HG02588 (cell line): ENCODE measurements at regions not wholly inside any gene's neighbourhood (a gene's known extent, or its start where the extent isn't known, plus 50 kb on each side); places are given as distances from the start of the nearest gene placed in this dataset.

Experiments
- ATAC-seq: cut with Tn5 transposase; IDR thresholded peaks from one replicate; pipeline ENCODE4 v1.9.1; 2021; ENCODE audit warnings: mild to moderate bottlenecking, moderate library complexity; ENCODE audit not compliant: unreplicated experiment

DNA sequence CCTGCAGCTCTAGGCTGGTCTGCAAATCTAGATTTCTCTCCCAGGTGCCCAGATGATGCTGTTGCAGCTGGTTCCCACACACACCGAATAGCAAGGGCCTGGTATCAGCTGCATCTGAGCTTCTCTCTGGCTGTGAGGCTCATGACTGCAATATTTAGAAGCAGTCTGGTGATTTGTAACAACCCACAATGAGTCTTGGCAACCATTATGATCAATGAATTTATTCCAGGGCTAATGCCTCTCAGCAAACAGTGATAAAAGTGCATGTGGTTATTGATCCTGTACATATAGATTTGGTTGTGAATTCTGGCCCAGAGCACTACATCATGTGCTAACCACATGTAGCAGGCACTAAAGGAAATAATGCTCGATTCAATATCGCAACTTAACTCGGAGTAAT, 114.3 kb downstream of the ASCL4 start:
- ATAC-seq: no peak

GRCh38 chr12:107891967-107892366, 117.5 kb downstream of the ASCL4 start:
- ATAC-seq: no peak

GRCh38 chr12:107894589-107894988, 120.1 kb downstream of the ASCL4 start:
- ATAC-seq: no peak

- ATAC-seq: no peak
Measured at GRCh38 chr12:107895966-107896365, 121.5 kb downstream of the ASCL4 start.

GRCh38 chr12:107900588-107900987, 126.1 kb downstream of the ASCL4 start:
- no peak for ATAC-seq

DNA sequence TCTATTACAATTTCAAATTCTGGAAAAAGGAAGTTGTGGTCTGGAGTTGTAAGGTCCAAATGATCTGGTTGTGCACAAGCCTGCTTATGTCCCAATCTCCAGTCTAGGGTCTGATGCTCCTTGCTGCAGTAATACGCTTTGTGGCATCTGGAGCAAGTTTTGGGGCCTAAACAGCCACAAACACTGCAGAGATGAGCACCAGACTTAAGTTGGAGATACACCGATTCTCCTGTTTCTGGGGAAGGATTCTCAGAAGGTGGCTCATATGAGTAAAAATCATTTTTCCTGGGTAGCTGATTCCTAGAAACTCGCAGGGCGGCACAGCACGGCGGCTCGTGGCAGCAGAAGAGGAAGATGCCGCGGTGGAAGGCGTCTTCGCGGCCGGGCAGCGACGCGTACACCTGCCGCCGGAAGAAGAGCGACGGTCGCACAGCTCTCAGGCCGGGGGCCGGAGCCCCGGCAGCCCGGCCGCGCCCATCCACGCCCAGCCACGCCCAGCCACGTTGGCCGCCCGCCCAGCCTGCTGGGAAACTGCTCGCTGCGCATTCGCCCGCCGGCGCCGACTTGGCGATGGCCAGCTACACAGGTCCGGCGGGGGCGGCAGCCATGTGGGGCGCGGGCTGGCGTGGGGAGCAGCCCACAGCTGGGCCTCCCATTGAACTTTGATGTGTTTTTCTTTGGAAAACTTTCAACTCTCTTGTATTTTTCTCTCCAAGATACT, 129.0 kb downstream of the ASCL4 start:
- ATAC-seq: peak; percentile 99

GRCh38 chr12:107906707-107907106, 132.2 kb downstream of the ASCL4 start:
- ATAC-seq: no peak

- no peak for ATAC-seq
Measured at GRCh38 chr12:107912421-107913004, 138.0 kb downstream of the ASCL4 start.

DNA sequence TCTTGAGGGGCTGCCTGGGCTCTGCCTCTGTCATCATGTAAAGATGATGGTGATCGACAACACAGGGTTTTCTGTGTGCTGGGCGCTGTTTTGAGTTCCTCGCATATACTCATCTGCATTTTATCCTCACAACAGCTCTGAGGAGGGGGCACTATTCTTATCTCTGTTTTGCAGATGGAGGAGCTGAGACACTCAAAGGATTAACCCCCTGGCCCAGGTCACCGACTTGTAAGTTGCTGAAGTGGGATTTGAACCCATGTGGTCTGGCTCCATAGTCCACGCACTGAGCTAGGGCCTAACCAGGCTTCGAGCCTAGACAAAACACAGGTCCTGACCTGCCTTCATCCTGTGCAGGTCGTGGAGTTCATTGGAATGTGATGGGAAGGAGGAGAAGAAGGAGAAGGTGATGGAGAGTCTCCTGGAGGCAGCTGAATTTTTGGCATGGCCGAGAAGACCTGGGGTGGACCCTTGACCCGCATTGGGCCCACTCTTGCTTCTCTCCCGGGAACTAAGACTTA, 140.0 kb downstream of the ASCL4 start:
- ATAC-seq: no peak

DNA sequence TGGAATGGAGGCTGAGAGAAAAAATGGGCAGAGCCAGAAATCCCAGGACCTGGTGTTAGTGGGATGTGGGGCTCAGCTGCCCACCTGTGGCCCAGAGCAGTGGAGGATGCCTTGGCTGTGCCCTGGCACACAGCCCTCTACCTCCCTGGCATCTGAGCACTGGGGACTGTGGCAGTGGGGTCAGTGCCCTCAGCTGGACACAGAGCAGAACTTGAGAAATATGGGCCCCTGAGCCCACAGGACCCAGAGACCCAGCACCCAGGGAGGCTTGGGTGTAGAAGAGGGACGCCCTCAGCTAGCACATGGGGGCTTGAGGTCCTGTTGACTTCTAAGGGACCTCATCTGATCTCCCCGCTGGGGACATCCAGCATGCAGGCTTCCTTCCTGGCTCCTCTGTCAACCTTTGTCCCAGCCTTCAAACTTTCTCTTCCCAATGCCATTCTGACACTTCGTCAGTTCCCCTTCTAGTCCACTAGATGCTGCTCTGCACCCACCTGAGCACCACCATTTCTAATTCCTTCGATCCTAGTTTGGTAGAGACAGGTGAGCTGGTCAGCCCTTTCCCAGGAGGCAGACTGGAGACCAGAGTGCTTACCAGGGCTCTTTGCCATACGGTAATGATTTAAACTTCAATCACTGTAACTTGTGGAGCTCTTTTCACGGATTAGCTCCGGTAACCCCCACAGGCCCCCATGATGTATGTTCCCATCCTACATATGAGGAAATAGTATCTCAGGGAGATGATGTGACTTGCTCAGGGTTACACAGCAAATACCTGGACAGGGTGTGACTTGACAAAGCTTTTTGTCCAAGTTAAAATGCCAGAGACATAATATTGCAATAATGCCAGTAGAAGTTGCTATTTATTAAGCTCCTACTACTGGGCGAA, 143.7 kb downstream of the ASCL4 start:
- no peak for ATAC-seq

DNA sequence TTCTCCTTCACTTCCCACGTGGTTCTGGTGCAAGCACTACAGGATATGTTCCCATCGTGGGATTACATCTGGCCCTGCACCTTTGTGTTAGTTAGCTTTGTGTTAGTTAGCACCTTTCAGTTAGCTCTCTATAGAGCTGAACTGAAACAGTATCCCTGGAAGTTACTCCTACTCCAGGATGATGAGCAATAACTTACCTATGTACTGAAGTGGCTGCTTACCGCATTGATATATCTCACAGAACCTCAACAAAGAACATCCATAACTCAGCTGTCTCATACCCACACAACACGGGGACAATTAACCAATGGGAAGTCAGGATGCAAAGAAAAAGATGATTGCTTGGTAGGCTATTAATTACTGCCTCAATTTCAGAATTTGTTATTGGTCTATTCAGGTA, 146.6 kb downstream of the ASCL4 start:
- ATAC-seq: no peak

GRCh38 chr12:107925125-107925524, 150.6 kb downstream of the ASCL4 start:
- no peak for ATAC-seq

GRCh38 chr12:107929436-107929835, 154.9 kb downstream of the ASCL4 start:
- ATAC-seq: no peak

GRCh38 chr12:107931761-107932160, 157.3 kb downstream of the ASCL4 start:
- no peak for ATAC-seq

GRCh38 chr12:107938446-107938845, 163.9 kb downstream of the ASCL4 start:
- no peak for ATAC-seq

- no peak for ATAC-seq
Measured at GRCh38 chr12:107948391-107948945, 174.0 kb downstream of the ASCL4 start.

DNA sequence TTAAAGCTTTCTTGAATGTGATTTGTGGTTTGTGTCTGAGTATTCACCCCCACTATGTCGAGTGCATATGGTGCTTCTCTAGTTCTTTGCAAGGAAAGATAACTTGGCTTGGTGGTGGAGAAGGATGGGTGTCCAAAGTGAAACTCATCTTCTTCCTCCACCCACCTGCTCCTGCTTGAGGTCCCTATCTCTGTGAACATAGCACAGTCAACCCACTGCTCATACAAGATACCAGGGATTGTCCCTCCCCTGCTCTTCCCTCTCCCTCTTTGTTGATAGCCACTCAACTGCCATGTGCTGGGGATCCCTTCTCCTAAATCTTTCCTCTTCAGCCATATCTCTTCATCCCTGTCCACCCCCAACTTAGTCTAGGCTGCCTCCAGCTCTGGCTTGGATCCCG, 176.5 kb downstream of the ASCL4 start:
- ATAC-seq: no peak

DNA sequence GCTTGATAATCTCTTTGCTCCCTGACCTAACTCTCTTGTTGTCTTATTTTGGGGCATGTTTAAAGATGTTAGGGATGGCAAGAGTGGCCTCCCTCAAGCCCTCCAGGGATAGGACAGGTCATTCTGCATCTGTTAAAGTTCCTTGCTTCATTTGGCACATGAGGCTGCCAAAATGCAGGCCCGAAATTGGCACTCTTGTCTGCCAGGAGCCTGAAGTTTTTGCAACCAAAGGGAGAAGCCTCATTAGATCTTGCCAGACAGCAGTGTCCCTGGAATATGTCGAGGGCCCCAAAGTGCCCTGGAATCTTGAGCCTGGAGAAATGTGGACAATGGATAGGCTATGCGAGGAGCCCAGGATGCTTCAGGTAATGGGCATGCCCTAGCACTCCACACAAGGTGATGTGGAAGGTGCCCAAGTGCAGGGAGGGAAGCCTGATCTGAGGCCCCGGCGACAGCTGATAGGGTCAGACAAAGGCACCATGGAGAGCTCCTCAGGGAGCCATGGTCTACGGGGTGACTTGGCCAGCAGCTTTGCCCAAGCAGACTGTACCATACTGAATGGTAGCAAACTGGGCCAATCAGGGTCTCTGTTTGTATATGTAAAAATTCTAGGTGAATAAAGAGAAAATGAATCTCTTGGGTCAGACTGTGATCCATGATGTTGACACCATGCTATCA, 173.0 kb upstream of the WSCD2 start:
- no peak for ATAC-seq

DNA sequence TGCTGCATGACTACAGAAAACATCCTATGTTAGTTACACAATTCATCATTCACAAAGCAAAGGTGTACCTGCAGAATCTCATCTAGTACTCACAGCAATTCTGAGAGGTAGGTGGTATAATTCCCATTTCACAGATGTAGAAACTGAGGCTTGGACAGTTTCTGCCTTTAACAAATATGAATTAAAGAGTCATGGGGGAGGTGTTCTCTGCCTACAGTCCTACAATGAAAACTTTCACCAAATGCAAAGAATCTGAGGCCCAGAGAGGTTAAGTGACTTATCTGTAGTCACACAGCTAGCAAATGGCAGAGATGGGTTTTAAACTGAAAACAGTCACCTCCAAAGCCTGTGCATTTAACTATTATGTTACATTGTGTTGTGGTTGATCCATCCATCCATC, 171.6 kb upstream of the WSCD2 start:
- no peak for ATAC-seq

GRCh38 chr12:107963635-107964034, 165.5 kb upstream of the WSCD2 start:
- no peak for ATAC-seq

- no peak for ATAC-seq
Measured at GRCh38 chr12:107967170-107967569, 161.9 kb upstream of the WSCD2 start.
